ENCODE measurements at regions not wholly inside any gene's neighbourhood (a gene's known extent, or its start where the extent isn't known, plus 50 kb on each side); places are given as distances from the start of the nearest gene placed in this dataset.

DNA sequence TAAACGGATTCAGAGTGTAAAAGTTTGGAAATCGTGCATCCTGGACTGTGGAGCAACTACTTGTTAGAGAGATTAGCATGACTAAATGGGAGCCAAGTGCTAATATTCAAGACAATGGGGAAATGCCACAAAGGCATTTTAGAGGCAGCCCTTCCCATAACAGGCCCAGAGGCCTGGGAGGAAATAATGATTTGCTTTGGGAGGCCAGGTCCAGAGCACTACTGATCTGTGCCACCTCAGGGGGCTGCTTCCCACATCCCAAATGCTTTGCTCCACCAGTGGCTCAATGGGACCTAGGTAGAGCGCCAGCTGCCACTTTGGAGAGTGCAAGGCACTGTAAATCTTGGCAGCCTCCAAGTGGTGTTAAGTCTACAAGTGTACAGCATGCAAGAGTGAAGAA lies 91.9 kb upstream of the HSF2 start:
- CTCF ChIA-PET, result no interaction called here
- Histone ChIP-seq H3K27ac (no peak overlapping the region), H3K4me3 (no peak overlapping the region), H3K4me2 (no peak overlapping the region), H3K4me1 (no peaks in the 10 kb centered on the region), H3K9me3 (no peaks in the 10 kb centered on the region)
- DNase-seq (ENCODE audit: low read depth in 1 of 2, low spot score in 1 of 2) (no peak), FAIRE-seq (no peak), ATAC-seq (no peak)
- POLR2A ChIA-PET, result no interaction called here
- WGBS (ENCODE audit: missing lambda C conversion rate), result 0% methylated on average over 3 of the region's 3 CpGs
- TF ChIP-seq ZFP36 (IDR thresholded peaks at IDR 0.05; ENCODE audit: borderline replicate concordance, partially characterized antibody), result peak; percentile 12
- TF ChIP-seq NPAS2 (CRISPR knock-in tag; IDR thresholded peaks at IDR 0.05; ENCODE audit: borderline replicate concordance), result no peak

GRCh38 chr6:122308074-122308473 lies 91.4 kb upstream of the HSF2 start:
- Histone ChIP-seq H3K27ac (no peak overlapping the region), H3K4me2 (no peak overlapping the region), H3K4me3 (no peak overlapping the region), H3K4me1 (no peaks in the 10 kb centered on the region), H3K9me3 (no peaks in the 10 kb centered on the region)
- DNase-seq (ENCODE audit: low read depth in 1 of 2, low spot score in 1 of 2), result no peak
- WGBS (ENCODE audit: missing lambda C conversion rate), result 0% methylated on average over 2 of the region's 4 CpGs
- FAIRE-seq, result no peak
- no peak for TF ChIP-seq KDM1A (IDR thresholded peaks at IDR 0.05; ENCODE audit: low read depth)
- no peak for TF ChIP-seq TFCP2L1 (CRISPR knock-in tag; IDR thresholded peaks at IDR 0.05)
- TF ChIP-seq FOXS1 (CRISPR knock-in tag; IDR thresholded peaks at IDR 0.05), result no peak
- no peak for TF ChIP-seq EHF (CRISPR knock-in tag; IDR thresholded peaks at IDR 0.05)
- no peak for TF ChIP-seq KDM5A (IDR thresholded peaks at IDR 0.05)
- CTCF ChIA-PET, result no interaction called here
- POLR2A ChIA-PET, result no interaction called here
- no peak for ATAC-seq

GRCh38 chr6:122315842-122316241 lies 83.6 kb upstream of the HSF2 start:
- FAIRE-seq (no peak), ATAC-seq (no peak), DNase-seq (ENCODE audit: low read depth in 1 of 2, low spot score in 1 of 2) (no peak)
- no peaks in the 10 kb centered on the region for H3K9me3 ChIP-seq
- H3K4me3 ChIP-seq, result no peak overlapping the region
- H3K4me2 ChIP-seq, result no peak overlapping the region
- 0% methylated on average over 1 of the region's 1 CpG for WGBS (ENCODE audit: missing lambda C conversion rate)
- ChIA-PET POLR2A (no interaction called here), CTCF (no interaction called here)
- no peak overlapping the region for H3K27ac ChIP-seq
- no peaks in the 10 kb centered on the region for H3K4me1 ChIP-seq
- TF ChIP-seq CBX2 (IDR thresholded peaks at IDR 0.05; ENCODE audit: borderline replicate concordance, low read depth) (no peak), SREBF2 (IDR thresholded peaks at IDR 0.05) (no peak), HOXB5 (CRISPR knock-in tag; IDR thresholded peaks at IDR 0.05) (no peak), POLR2AphosphoS2 (conservative IDR thresholded peaks at IDR 0.05; ENCODE audit: low read length) (no peak), REST (IDR thresholded peaks at IDR 0.05) (no peak), SMC3 (IDR thresholded peaks at IDR 0.05) (no peak), CEBPB (IDR thresholded peaks at IDR 0.05) (no peak)

DNA sequence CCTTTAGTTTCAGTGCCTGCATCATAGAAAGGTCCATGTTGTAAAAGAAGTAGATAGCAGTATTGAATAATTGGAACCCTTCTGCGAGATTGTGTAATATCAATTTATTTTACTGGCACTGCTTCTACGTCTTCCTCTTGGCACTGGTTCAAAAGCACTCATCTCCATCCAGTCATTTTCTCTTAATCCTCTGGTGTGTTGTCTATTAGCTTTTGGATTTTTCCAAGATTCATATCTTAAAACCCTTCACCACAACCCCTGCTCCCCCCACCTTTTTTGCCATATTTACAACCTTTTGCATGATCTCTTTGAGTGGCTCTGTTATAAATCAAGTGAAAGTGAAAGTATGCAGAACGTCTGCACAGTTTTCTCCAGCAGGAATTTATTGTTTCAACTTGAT lies 76.6 kb upstream of the HSF2 start:
- ATAC-seq, result no peak
- H3K9me3 ChIP-seq, result no peaks in the 10 kb centered on the region
- DNase-seq (ENCODE audit: low read depth in 1 of 2, low spot score in 1 of 2), result no peak
- ChIA-PET POLR2A (no interaction called here), CTCF (interaction anchor here (1.5 kb wide), 1 partner anchor 14 kb away, joined by 3 read pairs; no protein-coding TSS in a partner anchor)
- no peak overlapping the region; the same call in 2 of the 3 replicates for H3K4me3 ChIP-seq
- no peaks in the 10 kb centered on the region for H3K4me1 ChIP-seq
- FAIRE-seq, result no peak
- TF ChIP-seq CBX8 (IDR thresholded peaks at IDR 0.05) (no peak), PHF8 (IDR thresholded peaks at IDR 0.05; ENCODE audit: borderline replicate concordance, low read depth) (no peak), ESRRA (IDR thresholded peaks at IDR 0.05; ENCODE audit: borderline replicate concordance, low read length) (no peak), JUNB (IDR thresholded peaks at IDR 0.05) (no peak)
- peak overlapping the region; percentile 58 for H3K4me2 ChIP-seq
- H3K27ac ChIP-seq, result no peak overlapping the region
- WGBS (ENCODE audit: missing lambda C conversion rate), result 17% methylated on average over 3 of the region's 3 CpGs

Data from A549 (cell line).